WTC11 (cell line): ENCODE measurements at regions not wholly inside any gene's neighbourhood (a gene's known extent, or its start where the extent isn't known, plus 50 kb on each side); places are given as distances from the start of the nearest gene placed in this dataset.

Experiments
- CTCF ChIP-seq: fragments of 200-600 bp; IDR thresholded peaks from 2 replicates; pipeline ENCODE4 v1.8.0; 2022; ENCODE audit warnings: antibody characterized with exemption
- E2F5 ChIP-seq: sonication (generic); formaldehyde crosslinking; IDR thresholded peaks from 2 replicates; pipeline ENCODE4 v1.8.1; 2022; ENCODE audit warnings: mild to moderate bottlenecking, moderate library complexity, missing genetic modification reagents
- ZNF317 ChIP-seq: sonication (generic); formaldehyde crosslinking; IDR thresholded peaks from 2 replicates; pipeline ENCODE4 v1.8.1; 2023; ENCODE audit warnings: low read depth, mild to moderate bottlenecking, moderate library complexity, missing genetic modification reagents, borderline replicate concordance

GRCh38 chr5:52580921-52581320 is 206.8 kb upstream of the ITGA1 start:
- TF ChIP-seq ZNF317 (CRISPR knock-in tag) (no peak), E2F5 (CRISPR knock-in tag) (no peak), CTCF (no peak)
